HG03066 (cell line): ENCODE measurements at regions not wholly inside any gene's neighbourhood (a gene's known extent, or its start where the extent isn't known, plus 50 kb on each side); places are given as distances from the start of the nearest gene placed in this dataset.

Experiments
- ATAC-seq: cut with Tn5 transposase; IDR thresholded peaks from one replicate; pipeline ENCODE4 v1.9.1; 2021; ENCODE audit warnings: low read depth; ENCODE audit not compliant: unreplicated experiment

GRCh38 chr18:40930211-40930882 lies 1024.7 kb upstream of the PIK3C3 start:
- no peak for ATAC-seq

GRCh38 chr18:40929399-40929798 lies 1025.6 kb upstream of the PIK3C3 start:
- ATAC-seq = no peak

- no peak for ATAC-seq
These were observed 1028.4 kb upstream of the PIK3C3 start for GRCh38 chr18:40926679-40927078.

- no peak for ATAC-seq
These were observed 1029.9 kb upstream of the PIK3C3 start for GRCh38 chr18:40925071-40925541.

- ATAC-seq = no peak
These were observed 1033.0 kb upstream of the PIK3C3 start for GRCh38 chr18:40921845-40922629.

GRCh38 chr18:40917056-40917455 lies 1038.0 kb upstream of the PIK3C3 start:
- no peak for ATAC-seq

- no peak for ATAC-seq
These were observed 1039.3 kb upstream of the PIK3C3 start for GRCh38 chr18:40915724-40916123.

- no peak for ATAC-seq
These were observed 1043.3 kb upstream of the PIK3C3 start for GRCh38 chr18:40911582-40912254.

- no peak for ATAC-seq
These were observed 1044.0 kb upstream of the PIK3C3 start for GRCh38 chr18:40911041-40911440.

- no peak for ATAC-seq
These were observed 1047.2 kb upstream of the PIK3C3 start for GRCh38 chr18:40907842-40908241.

GRCh38 chr18:40904295-40904694 lies 1050.7 kb upstream of the PIK3C3 start:
- ATAC-seq = no peak

GRCh38 chr18:40902436-40902835 lies 1052.6 kb upstream of the PIK3C3 start:
- no peak for ATAC-seq

GRCh38 chr18:40897884-40898283 lies 1057.2 kb upstream of the PIK3C3 start:
- ATAC-seq = no peak

- ATAC-seq = no peak
These were observed 1071.8 kb upstream of the PIK3C3 start for GRCh38 chr18:40883271-40883670.

- no peak for ATAC-seq
These were observed 1072.6 kb upstream of the PIK3C3 start for GRCh38 chr18:40882468-40882867.

GRCh38 chr18:40878371-40878770 lies 1076.7 kb upstream of the PIK3C3 start:
- no peak for ATAC-seq

GRCh38 chr18:40877096-40877495 lies 1077.9 kb upstream of the PIK3C3 start:
- no peak for ATAC-seq

GRCh38 chr18:40875101-40875615 lies 1079.9 kb upstream of the PIK3C3 start:
- ATAC-seq = no peak

GRCh38 chr18:40874233-40874632 lies 1080.8 kb upstream of the PIK3C3 start:
- ATAC-seq = no peak

GRCh38 chr18:40868110-40868858 lies 1086.8 kb upstream of the PIK3C3 start:
- no peak for ATAC-seq
